HG03460 (cell line): ENCODE measurements at regions not wholly inside any gene's neighbourhood (a gene's known extent, or its start where the extent isn't known, plus 50 kb on each side); places are given as distances from the start of the nearest gene placed in this dataset.

ENCODE experiments used
- ATAC-seq: cut with Tn5 transposase; IDR thresholded peaks from one replicate; pipeline ENCODE4 v1.9.1; 2021; ENCODE audit not compliant: unreplicated experiment

GRCh38 chr2:16081316-16082200 is 141.2 kb downstream of the MYCN start:
- ATAC-seq: no peak

- ATAC-seq: no peak
These were observed 140.2 kb downstream of the MYCN start for GRCh38 chr2:16080516-16080915.

- ATAC-seq: no peak
These were observed 139.7 kb downstream of the MYCN start for GRCh38 chr2:16080071-16080470.

GRCh38 chr2:16079637-16080036 is 139.3 kb downstream of the MYCN start:
- no peak for ATAC-seq

- ATAC-seq: no peak
These were observed 137.3 kb downstream of the MYCN start for GRCh38 chr2:16077601-16078000.

GRCh38 chr2:16076911-16077310 is 136.6 kb downstream of the MYCN start:
- no peak for ATAC-seq

- ATAC-seq: no peak
These were observed 135.0 kb downstream of the MYCN start for GRCh38 chr2:16075045-16076012.

GRCh38 chr2:16073921-16074425 is 133.6 kb downstream of the MYCN start:
- ATAC-seq: no peak

GRCh38 chr2:16073471-16073870 is 133.1 kb downstream of the MYCN start:
- no peak for ATAC-seq

GRCh38 chr2:16072638-16073290 is 132.4 kb downstream of the MYCN start:
- ATAC-seq: no peak

- ATAC-seq: no peak
These were observed 131.7 kb downstream of the MYCN start for GRCh38 chr2:16071865-16072637.

GRCh38 chr2:16071039-16071864 is 130.9 kb downstream of the MYCN start:
- no peak for ATAC-seq

- ATAC-seq: no peak
These were observed 130.3 kb downstream of the MYCN start for GRCh38 chr2:16070648-16070971.

- no peak for ATAC-seq
These were observed 129.7 kb downstream of the MYCN start for GRCh38 chr2:16069933-16070647.

GRCh38 chr2:16069663-16069932 is 129.2 kb downstream of the MYCN start:
- ATAC-seq: no peak

- ATAC-seq: no peak
These were observed 128.2 kb downstream of the MYCN start for GRCh38 chr2:16068552-16068940.

- ATAC-seq: no peak
These were observed 127.7 kb downstream of the MYCN start for GRCh38 chr2:16067866-16068551.

- ATAC-seq: no peak
These were observed 127.1 kb downstream of the MYCN start for GRCh38 chr2:16067444-16067843.

- ATAC-seq: no peak
These were observed 126.7 kb downstream of the MYCN start for GRCh38 chr2:16067037-16067406.
